ENCODE measurements at regions not wholly inside any gene's neighbourhood (a gene's known extent, or its start where the extent isn't known, plus 50 kb on each side); places are given as distances from the start of the nearest gene placed in this dataset.

- H3K4me1 ChIP-seq (replicated peaks; ENCODE audit: insufficient read depth) = peaks cover 5% of the 10 kb centered on the region; the same call in 1 of the 2 replicates
- no peak overlapping the region for H3K4me3 ChIP-seq
- H4K20me1 ChIP-seq (ENCODE audit: insufficient read depth) = no peaks in the 10 kb centered on the region
- H3K79me2 ChIP-seq (ENCODE audit: low read depth) = no peaks in the 10 kb centered on the region
- intact Hi-C loops (cut with micrococcal nuclease; ENCODE audit: unreplicated experiment) = loop anchor here (1.0 kb wide), 1 partner anchor 149 kb away; no protein-coding TSS in a partner anchor
- H3K36me3 ChIP-seq (ENCODE audit: low read depth) = no peaks in the 10 kb centered on the region
- CTCF ChIA-PET = no interaction called here
- H3F3A ChIP-seq (ENCODE audit: insufficient read depth, low read depth) = no peaks in the 10 kb centered on the region
- peak in 1 of 2 experiments; percentile 65 for DNase-seq
- H3K4me2 ChIP-seq = peak overlapping the region; percentile 35
- TF ChIP-seq CTCF (conservative IDR thresholded peaks at IDR 0.05) (no peak), EZH2 (IDR thresholded peaks at IDR 0.05; ENCODE audit: low read depth) (no peak)
- no peaks in the 10 kb centered on the region; the same call in 1 of the 2 replicates for H3K9me3 ChIP-seq (ENCODE audit: insufficient read depth, low read depth)
- no peak overlapping the region for H3K27ac ChIP-seq
- H3K9me2 ChIP-seq (ENCODE audit: insufficient read depth) = no peaks in the 10 kb centered on the region
- H2AFZ ChIP-seq = peak overlapping the region; percentile 44
- POLR2A ChIA-PET (ENCODE audit: unreplicated experiment) = interaction anchor here (0.6 kb wide), 1 partner anchor 386 kb away, joined by 3 read pairs; no protein-coding TSS in a partner anchor
- no peaks in the 10 kb centered on the region for H3K27me3 ChIP-seq (ENCODE audit: insufficient read depth, low read depth)
- TSS peak; percentile 93 for BruUV-seq (replicated peaks)
Observed at GRCh38 chr4:28436191-28437080, 1575.8 kb downstream of the STIM2 start.

GRCh38 chr4:28443371-28443770 is 1582.7 kb downstream of the STIM2 start:
- Histone ChIP-seq H3K79me2 (ENCODE audit: low read depth) (no peaks in the 10 kb centered on the region), H3K9me2 (ENCODE audit: insufficient read depth) (no peaks in the 10 kb centered on the region; the same call in 1 of the 2 replicates), H3K9me3 (ENCODE audit: insufficient read depth, low read depth) (no peaks in the 10 kb centered on the region; the same call in 1 of the 2 replicates), H3K4me1 (replicated peaks; ENCODE audit: insufficient read depth) (no peaks in the 10 kb centered on the region), H3K36me3 (ENCODE audit: low read depth) (no peaks in the 10 kb centered on the region), H2AFZ (no peak overlapping the region), H3K27me3 (ENCODE audit: insufficient read depth, low read depth) (no peaks in the 10 kb centered on the region), H3K4me3 (no peak overlapping the region), H4K20me1 (ENCODE audit: insufficient read depth) (no peaks in the 10 kb centered on the region), H3K4me2 (no peak overlapping the region), H3F3A (ENCODE audit: insufficient read depth, low read depth) (no peaks in the 10 kb centered on the region), H3K27ac (no peak overlapping the region)
- BruUV-seq (replicated peaks) = no TSS peak
- intact Hi-C loops (cut with micrococcal nuclease; ENCODE audit: unreplicated experiment) = no loop called here
- ChIA-PET CTCF (interaction anchor here (0.6 kb wide), 1 partner anchor 1359 kb away, joined by 3 read pairs; no protein-coding TSS in a partner anchor), POLR2A (ENCODE audit: unreplicated experiment) (no interaction called here)
- TF ChIP-seq EZH2 (IDR thresholded peaks at IDR 0.05; ENCODE audit: low read depth) = no peak
- no peak for TF ChIP-seq CTCF (conservative IDR thresholded peaks at IDR 0.05)
- no peak for DNase-seq

- Histone ChIP-seq H3K27me3 (ENCODE audit: insufficient read depth, low read depth) (no peaks in the 10 kb centered on the region), H3K4me2 (no peak overlapping the region), H3K9me3 (ENCODE audit: insufficient read depth, low read depth) (no peaks in the 10 kb centered on the region; the same call in 1 of the 2 replicates), H3K4me3 (no peak overlapping the region), H3K36me3 (ENCODE audit: low read depth) (no peaks in the 10 kb centered on the region), H2AFZ (no peak overlapping the region), H3K79me2 (ENCODE audit: low read depth) (no peaks in the 10 kb centered on the region), H3K9me2 (ENCODE audit: insufficient read depth) (no peaks in the 10 kb centered on the region; the same call in 1 of the 2 replicates), H3K27ac (no peak overlapping the region), H3F3A (ENCODE audit: insufficient read depth, low read depth) (no peaks in the 10 kb centered on the region), H4K20me1 (ENCODE audit: insufficient read depth) (no peaks in the 10 kb centered on the region), H3K4me1 (replicated peaks; ENCODE audit: insufficient read depth) (no peaks in the 10 kb centered on the region)
- no TSS peak for BruUV-seq (replicated peaks)
- intact Hi-C loops (cut with micrococcal nuclease; ENCODE audit: unreplicated experiment) = no loop called here
- DNase-seq = no peak
- no peak for TF ChIP-seq CTCF (conservative IDR thresholded peaks at IDR 0.05)
- no peak for TF ChIP-seq EZH2 (IDR thresholded peaks at IDR 0.05; ENCODE audit: low read depth)
- ChIA-PET POLR2A (ENCODE audit: unreplicated experiment) (no interaction called here), CTCF (interaction anchor here (0.5 to 0.6 kb wide), 2 partner anchors 116 to 1360 kb away, joined by 3 read pairs; no protein-coding TSS in a partner anchor)
Observed at GRCh38 chr4:28443801-28444412, 1583.3 kb downstream of the STIM2 start.
